ENCODE measurements at regions not wholly inside any gene's neighbourhood (a gene's known extent, or its start where the extent isn't known, plus 50 kb on each side); places are given as distances from the start of the nearest gene placed in this dataset.

GRCh38 chr4:114481856-114482255 lies 116.8 kb upstream of the UGT8 start:
- no peaks in the 10 kb centered on the region for H3K9me3 ChIP-seq
- H3K27me3 ChIP-seq (replicated peaks; ENCODE audit: insufficient read depth), result no peaks in the 10 kb centered on the region
- no peaks in the 10 kb centered on the region for H3K36me3 ChIP-seq
- no peaks in the 10 kb centered on the region for H3K4me1 ChIP-seq (replicated peaks)
- no peak for DNase-seq (ENCODE audit: low spot score)
- 92% methylated on average over 8 of the region's 18 CpGs for WGBS
- H3K4me3 ChIP-seq, result no peak overlapping the region
- intact Hi-C loops (cut with DNase I), result no loop called here
- H3K27ac ChIP-seq, result no peak overlapping the region
- TF ChIP-seq CTCF (IDR thresholded peaks at IDR 0.05) (no peak), POLR2AphosphoS5 (IDR thresholded peaks at IDR 0.05) (no peak), POLR2A (IDR thresholded peaks at IDR 0.05) (no peak)

- Histone ChIP-seq H3K4me3 (no peak overlapping the region), H3K4me1 (replicated peaks) (no peaks in the 10 kb centered on the region), H3K9me3 (no peaks in the 10 kb centered on the region), H3K36me3 (no peaks in the 10 kb centered on the region), H3K27ac (no peak overlapping the region), H3K27me3 (replicated peaks; ENCODE audit: insufficient read depth) (no peaks in the 10 kb centered on the region)
- DNase-seq (ENCODE audit: low spot score), result no peak
- WGBS, result 87% methylated on average over 3 of the region's 3 CpGs
- TF ChIP-seq CTCF (IDR thresholded peaks at IDR 0.05), result no peak
- TF ChIP-seq POLR2A (IDR thresholded peaks at IDR 0.05), result no peak
- TF ChIP-seq POLR2AphosphoS5 (IDR thresholded peaks at IDR 0.05), result no peak
- intact Hi-C loops (cut with DNase I), result no loop called here
These were observed 111.5 kb upstream of the UGT8 start for GRCh38 chr4:114487101-114487500.

DNA sequence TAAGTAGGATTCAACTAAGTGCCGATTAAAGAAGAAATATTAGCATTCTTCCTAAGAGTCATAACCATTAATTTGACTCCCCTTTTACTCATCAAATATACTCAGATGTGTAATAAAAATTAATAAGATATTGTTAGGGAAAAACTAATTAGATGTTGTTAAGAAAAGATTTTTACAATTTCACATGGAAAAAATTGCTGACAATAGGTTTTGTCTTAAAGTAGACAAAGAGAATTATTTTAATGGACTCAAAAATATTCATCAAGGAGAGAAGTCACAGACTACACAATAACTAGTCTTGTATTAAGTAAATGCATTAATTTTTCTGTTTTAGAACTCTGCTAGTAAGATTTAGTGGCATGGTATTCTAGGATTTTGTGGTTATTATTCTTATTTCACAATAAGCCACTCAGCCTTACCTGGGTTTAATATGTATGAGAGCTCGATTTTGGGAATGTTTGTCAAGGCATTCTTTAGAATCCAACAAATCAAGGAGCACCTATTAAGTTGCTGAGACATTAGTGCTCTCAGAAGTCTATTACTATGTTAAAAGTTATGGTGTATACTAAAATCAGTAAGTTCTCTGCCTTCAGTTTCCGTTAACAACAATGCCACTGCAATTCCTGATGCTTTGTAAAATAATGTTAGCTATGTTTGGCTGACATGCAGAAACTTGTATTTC lies 110.2 kb upstream of the UGT8 start:
- DNase-seq (ENCODE audit: low spot score), result no peak
- 54% methylated on average over 3 of the region's 3 CpGs for WGBS
- intact Hi-C loops (cut with DNase I), result no loop called here
- Histone ChIP-seq H3K27me3 (replicated peaks; ENCODE audit: insufficient read depth) (no peaks in the 10 kb centered on the region), H3K36me3 (no peaks in the 10 kb centered on the region), H3K4me3 (no peak overlapping the region), H3K4me1 (replicated peaks) (no peaks in the 10 kb centered on the region), H3K9me3 (no peaks in the 10 kb centered on the region), H3K27ac (no peak overlapping the region)
- no peak for TF ChIP-seq CTCF (IDR thresholded peaks at IDR 0.05)
- TF ChIP-seq POLR2AphosphoS5 (IDR thresholded peaks at IDR 0.05), result no peak
- TF ChIP-seq POLR2A (IDR thresholded peaks at IDR 0.05), result no peak

- DNase-seq (ENCODE audit: low spot score), result no peak
- no peaks in the 10 kb centered on the region for H3K4me1 ChIP-seq (replicated peaks)
- H3K9me3 ChIP-seq, result no peaks in the 10 kb centered on the region
- H3K4me3 ChIP-seq, result no peak overlapping the region
- intact Hi-C loops (cut with DNase I), result no loop called here
- no peaks in the 10 kb centered on the region for H3K27me3 ChIP-seq (replicated peaks; ENCODE audit: insufficient read depth)
- no peak for TF ChIP-seq CTCF (IDR thresholded peaks at IDR 0.05)
- no peak for TF ChIP-seq POLR2AphosphoS5 (IDR thresholded peaks at IDR 0.05)
- no peak for TF ChIP-seq POLR2A (IDR thresholded peaks at IDR 0.05)
- no peak overlapping the region for H3K27ac ChIP-seq
- WGBS, result 73% methylated on average over 2 of the region's 2 CpGs
- H3K36me3 ChIP-seq, result no peaks in the 10 kb centered on the region
These were observed 104.3 kb upstream of the UGT8 start for GRCh38 chr4:114494246-114494803.

DNA sequence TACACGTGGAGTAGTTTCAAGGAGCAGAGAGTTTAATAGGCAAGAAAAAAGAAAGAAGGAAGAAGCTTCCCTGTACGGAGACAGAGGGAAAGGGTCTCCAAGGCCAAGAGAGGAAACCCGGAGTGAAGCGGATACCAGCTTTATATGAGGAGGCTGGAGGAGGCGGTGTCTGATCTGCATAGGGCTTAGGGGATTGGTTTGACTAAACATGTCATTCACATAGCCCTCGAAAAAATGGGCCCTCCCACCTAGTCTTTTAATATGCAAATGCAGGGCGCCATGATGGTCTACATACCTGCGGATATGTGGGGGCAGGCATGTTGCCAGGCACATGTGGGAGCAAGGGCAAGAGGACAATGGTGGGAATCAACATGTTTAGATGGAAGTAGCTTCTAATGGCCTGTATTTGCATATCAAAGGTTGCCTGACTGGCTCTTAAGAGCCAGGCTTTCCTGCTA lies 103.1 kb upstream of the UGT8 start:
- Histone ChIP-seq H3K27ac (no peak overlapping the region), H3K4me3 (no peak overlapping the region), H3K27me3 (replicated peaks; ENCODE audit: insufficient read depth) (no peaks in the 10 kb centered on the region), H3K36me3 (no peaks in the 10 kb centered on the region), H3K9me3 (no peaks in the 10 kb centered on the region), H3K4me1 (replicated peaks) (no peaks in the 10 kb centered on the region)
- TF ChIP-seq POLR2AphosphoS5 (IDR thresholded peaks at IDR 0.05) (no peak), POLR2A (IDR thresholded peaks at IDR 0.05) (no peak)
- DNase-seq (ENCODE audit: low spot score), result no peak
- WGBS, result 54% methylated on average over 8 of the region's 8 CpGs
- intact Hi-C loops (cut with DNase I), result no loop called here
